ENCODE measurements at regions not wholly inside any gene's neighbourhood (a gene's known extent, or its start where the extent isn't known, plus 50 kb on each side); places are given as distances from the start of the nearest gene placed in this dataset.
"Not testable (repeated sequence)": the region's sequence is repeated elsewhere in the genome, so short reads cannot be mapped to it uniquely, and the experiment has no call there.

GRCh38 chr5:98543490-98543889 is 230.0 kb upstream of the RGMB start:
- Histone ChIP-seq H3K27me3 (no peaks in the 10 kb centered on the region), H3K9me3 (ENCODE audit: low read depth) (no peaks in the 10 kb centered on the region), H2AFZ (no peak overlapping the region), H3K4me3 (no peak overlapping the region), H3K36me3 (replicated peaks; ENCODE audit: insufficient read depth, low read depth) (no peaks in the 10 kb centered on the region), H4K20me1 (ENCODE audit: insufficient read depth, poor library complexity, severe bottlenecking) (no peaks in the 10 kb centered on the region), H3K9me2 (replicated peaks; ENCODE audit: insufficient read depth) (no peaks in the 10 kb centered on the region), H3K4me2 (no peak overlapping the region), H3K79me2 (no peaks in the 10 kb centered on the region), H3K4me1 (ENCODE audit: insufficient read depth) (no peaks in the 10 kb centered on the region), H3K27ac (no peak overlapping the region)
- DNase-seq (ENCODE audit: low spot score), result no peak
- WGBS (ENCODE audit: low lambda C conversion rate, missing lambda C conversion rate), result 86% methylated on average over 4 of the region's 4 CpGs
- TF ChIP-seq EZH2 (IDR thresholded peaks at IDR 0.05; ENCODE audit: borderline replicate concordance) (no peak), CTCF (IDR thresholded peaks at IDR 0.05; ENCODE audit: poor library complexity) (no peak), EZH2phosphoT487 (IDR thresholded peaks at IDR 0.05; ENCODE audit: low read depth, severe bottlenecking, unreplicated experiment) (no peak)

- not testable (repeated sequence) for H3K4me3 ChIP-seq, H2AFZ ChIP-seq
These were observed 226.5 kb upstream of the RGMB start for GRCh38 chr5:98546924-98547323.

GRCh38 chr5:98556712-98557111 is 216.8 kb upstream of the RGMB start:
- H3K9me2 ChIP-seq (replicated peaks; ENCODE audit: insufficient read depth), result no peaks in the 10 kb centered on the region
- TF ChIP-seq EZH2phosphoT487 (IDR thresholded peaks at IDR 0.05; ENCODE audit: low read depth, severe bottlenecking, unreplicated experiment) (no peak), CTCF (IDR thresholded peaks at IDR 0.05; ENCODE audit: poor library complexity) (no peak)
- 97% methylated on average over 1 of the region's 1 CpG for WGBS (ENCODE audit: low lambda C conversion rate, missing lambda C conversion rate)

More at GRCh38 chr5:98546924-98547323, 226.5 kb upstream of the RGMB start:
- H3K9me3 ChIP-seq (ENCODE audit: low read depth); DNase-seq (ENCODE audit: low spot score); H3K27ac ChIP-seq; H3K27me3 ChIP-seq; H3K4me2 ChIP-seq; H3K9me2 ChIP-seq (replicated peaks; ENCODE audit: insufficient read depth); H3K36me3 ChIP-seq (replicated peaks; ENCODE audit: insufficient read depth, low read depth); H3K4me1 ChIP-seq (ENCODE audit: insufficient read depth); H4K20me1 ChIP-seq (ENCODE audit: insufficient read depth, poor library complexity, severe bottlenecking); H3K79me2 ChIP-seq: not testable (repeated sequence)
- WGBS (ENCODE audit: low lambda C conversion rate, missing lambda C conversion rate), result 66% methylated on average over 10 of the region's 14 CpGs

GRCh38 chr5:98557916-98558315 is 215.5 kb upstream of the RGMB start:
- H3K4me1 ChIP-seq (ENCODE audit: insufficient read depth), result no peaks in the 10 kb centered on the region

More at GRCh38 chr5:98556712-98557111, 216.8 kb upstream of the RGMB start:
- Histone ChIP-seq H2AFZ (no peak overlapping the region), H3K27me3 (no peaks in the 10 kb centered on the region), H3K9me3 (ENCODE audit: low read depth) (no peaks in the 10 kb centered on the region), H3K79me2 (no peaks in the 10 kb centered on the region), H3K27ac (no peak overlapping the region), H4K20me1 (ENCODE audit: insufficient read depth, poor library complexity, severe bottlenecking) (no peaks in the 10 kb centered on the region), H3K4me2 (no peak overlapping the region), H3K4me3 (no peak overlapping the region), H3K36me3 (replicated peaks; ENCODE audit: insufficient read depth, low read depth) (no peaks in the 10 kb centered on the region), H3K4me1 (ENCODE audit: insufficient read depth) (no peaks in the 10 kb centered on the region)
- no peak for DNase-seq (ENCODE audit: low spot score)

More at GRCh38 chr5:98557916-98558315, 215.5 kb upstream of the RGMB start:
- no peak overlapping the region for H3K4me2 ChIP-seq
- no peaks in the 10 kb centered on the region for H3K36me3 ChIP-seq (replicated peaks; ENCODE audit: insufficient read depth, low read depth)
- no peak for DNase-seq (ENCODE audit: low spot score)
- no peaks in the 10 kb centered on the region for H3K9me2 ChIP-seq (replicated peaks; ENCODE audit: insufficient read depth)
- H2AFZ ChIP-seq, result no peak overlapping the region
- H3K27ac ChIP-seq, result no peak overlapping the region
- no peak overlapping the region for H3K4me3 ChIP-seq
- no peak for TF ChIP-seq EZH2phosphoT487 (IDR thresholded peaks at IDR 0.05; ENCODE audit: low read depth, severe bottlenecking, unreplicated experiment)
- TF ChIP-seq CTCF (IDR thresholded peaks at IDR 0.05; ENCODE audit: poor library complexity), result no peak
- no peak for TF ChIP-seq EZH2 (IDR thresholded peaks at IDR 0.05; ENCODE audit: borderline replicate concordance)
- H3K79me2 ChIP-seq, result no peaks in the 10 kb centered on the region
- no peaks in the 10 kb centered on the region for H3K9me3 ChIP-seq (ENCODE audit: low read depth)
- no peaks in the 10 kb centered on the region for H4K20me1 ChIP-seq (ENCODE audit: insufficient read depth, poor library complexity, severe bottlenecking)
- no peaks in the 10 kb centered on the region for H3K27me3 ChIP-seq
